HG03060 (cell line): ENCODE measurements at regions not wholly inside any gene's neighbourhood (a gene's known extent, or its start where the extent isn't known, plus 50 kb on each side); places are given as distances from the start of the nearest gene placed in this dataset.
"Not testable (repeated sequence)": the region's sequence is repeated elsewhere in the genome, so short reads cannot be mapped to it uniquely, and the experiment has no call there.

Source experiments
- ATAC-seq: cut with Tn5 transposase; IDR thresholded peaks from one replicate; pipeline ENCODE4 v1.9.1; 2021; ENCODE audit warnings: low read depth, moderate number of reproducible peaks; ENCODE audit not compliant: unreplicated experiment

DNA sequence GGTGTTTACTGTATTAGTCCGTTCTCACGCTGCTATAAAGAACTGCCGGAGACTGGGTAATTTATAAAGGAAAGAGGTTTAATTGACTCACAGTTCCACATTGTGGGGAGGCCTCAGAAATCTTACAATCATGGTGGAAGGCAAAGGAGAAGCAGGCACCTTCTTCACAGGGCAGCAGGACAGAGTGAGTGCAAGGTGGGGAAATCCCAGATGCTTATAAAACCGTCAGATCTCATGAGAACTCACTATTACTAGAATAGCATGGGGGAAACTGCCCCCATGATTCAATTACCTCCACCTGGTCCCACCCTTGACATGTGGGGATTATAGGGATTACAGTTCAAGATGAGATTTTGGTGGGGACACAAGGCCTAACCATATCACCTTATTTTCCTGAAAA, 60.1 kb upstream of the IFNGR1 start:
- not testable (repeated sequence) for ATAC-seq

DNA sequence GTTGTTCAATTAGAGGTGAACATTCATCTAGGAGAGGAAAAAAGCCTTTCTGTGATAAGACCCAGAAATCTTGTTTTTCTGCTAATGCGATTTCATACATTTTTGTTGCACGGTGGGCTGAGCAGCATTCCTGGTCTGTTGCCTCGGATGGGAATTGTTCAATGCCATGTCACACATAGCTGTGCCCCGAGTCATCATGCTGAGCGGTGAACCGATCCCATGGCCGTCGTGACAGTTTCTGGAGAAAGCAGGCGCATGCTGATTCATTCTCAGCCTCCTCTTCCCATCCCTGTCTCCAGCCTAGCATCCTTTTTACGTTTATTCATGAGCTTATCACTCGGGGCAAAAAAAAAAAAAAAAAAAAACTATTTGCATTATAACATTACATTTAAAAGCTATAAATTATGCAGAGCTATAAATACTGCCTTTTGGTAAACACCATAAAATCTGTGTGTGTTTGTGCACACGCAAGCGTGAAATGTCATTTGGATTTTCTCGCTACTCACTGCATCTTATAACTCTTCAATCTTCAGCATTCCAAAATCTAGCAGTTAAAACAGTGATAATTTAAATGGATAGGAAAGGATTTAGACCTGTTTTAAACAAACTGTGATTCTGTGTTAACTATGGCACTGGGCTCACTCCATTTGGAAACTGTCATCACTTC, 58.9 kb upstream of the IFNGR1 start:
- no peak for ATAC-seq

DNA sequence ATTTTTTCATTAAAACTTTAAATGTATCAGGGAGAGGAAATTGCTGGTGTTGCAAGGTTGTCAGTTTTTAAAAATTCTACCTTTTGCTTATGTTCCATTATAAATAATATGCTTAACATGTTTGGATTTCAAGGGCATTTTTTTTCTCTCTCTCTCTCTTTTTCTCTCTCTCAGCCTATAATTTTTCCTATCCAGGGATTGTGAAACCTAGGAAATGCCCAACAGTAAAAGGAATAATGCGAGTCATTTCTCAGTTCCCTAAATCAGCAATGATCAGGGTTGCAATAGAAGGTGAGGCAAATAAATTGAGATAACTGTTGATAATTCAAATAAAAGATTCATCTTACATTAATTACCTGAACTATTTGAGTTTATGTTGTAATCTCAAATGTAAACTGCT, 53.2 kb upstream of the IFNGR1 start:
- ATAC-seq = no peak

DNA sequence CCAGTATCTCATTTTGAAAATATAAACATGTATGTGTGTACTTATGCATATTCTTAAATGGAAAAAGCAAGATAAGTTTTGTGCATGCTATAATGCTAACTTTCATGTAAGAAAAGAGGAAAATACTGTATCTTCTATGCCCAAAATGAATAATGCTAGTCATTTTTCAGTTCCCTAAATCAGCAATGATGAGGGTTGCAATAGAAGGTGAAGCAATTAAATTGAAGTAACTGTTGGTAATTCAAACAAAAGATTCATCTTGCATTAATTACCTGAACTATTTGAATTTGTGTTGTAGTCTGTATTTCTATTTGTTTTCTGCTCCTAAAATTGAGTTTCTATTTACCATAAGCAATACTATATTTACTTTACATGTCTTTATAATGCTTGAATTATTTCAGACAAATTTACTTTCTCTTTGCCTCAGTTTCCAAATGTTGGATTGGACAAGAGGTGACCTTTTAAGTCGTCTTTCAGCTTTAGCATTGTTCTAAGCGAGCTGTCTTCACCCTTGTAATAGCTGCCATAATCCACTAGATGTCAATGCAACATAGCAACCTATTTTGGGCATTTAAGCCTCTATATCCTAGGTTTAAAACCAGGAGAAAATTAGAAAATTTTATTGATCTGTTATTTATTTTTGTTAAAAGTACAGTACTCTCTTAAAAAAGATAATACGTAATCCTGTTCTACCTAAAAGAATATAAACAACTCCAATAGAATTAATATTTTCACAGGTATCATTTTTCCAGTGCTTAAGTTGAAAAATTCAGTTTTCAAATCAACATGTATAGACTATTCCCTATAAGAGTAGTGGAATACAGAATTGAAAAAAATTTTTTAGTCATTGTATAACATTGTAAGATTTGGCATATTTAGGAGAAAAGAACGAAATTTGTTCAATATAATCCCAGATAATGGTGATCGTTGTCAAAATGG, 52.3 kb upstream of the IFNGR1 start:
- ATAC-seq = no peak

DNA sequence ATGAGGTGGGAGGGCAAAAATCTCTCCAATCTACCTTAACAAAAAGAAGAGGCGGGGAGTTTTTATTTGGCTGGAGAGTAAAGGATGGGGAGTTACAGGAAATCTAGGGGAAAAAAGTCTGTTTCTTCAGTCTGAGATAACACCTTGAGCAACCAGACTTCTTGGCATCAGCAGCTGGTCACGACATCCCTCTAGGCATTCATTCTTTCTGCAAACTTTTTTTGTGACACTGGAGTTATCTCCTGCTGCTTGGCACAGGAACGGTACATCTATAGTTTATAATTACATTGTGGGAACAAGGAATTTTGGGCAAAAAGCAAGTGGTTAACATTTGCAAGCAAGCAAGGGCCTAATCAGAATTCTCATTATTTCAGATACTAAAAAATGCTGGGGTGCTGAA, 50.6 kb upstream of the IFNGR1 start:
- ATAC-seq = no peak

DNA sequence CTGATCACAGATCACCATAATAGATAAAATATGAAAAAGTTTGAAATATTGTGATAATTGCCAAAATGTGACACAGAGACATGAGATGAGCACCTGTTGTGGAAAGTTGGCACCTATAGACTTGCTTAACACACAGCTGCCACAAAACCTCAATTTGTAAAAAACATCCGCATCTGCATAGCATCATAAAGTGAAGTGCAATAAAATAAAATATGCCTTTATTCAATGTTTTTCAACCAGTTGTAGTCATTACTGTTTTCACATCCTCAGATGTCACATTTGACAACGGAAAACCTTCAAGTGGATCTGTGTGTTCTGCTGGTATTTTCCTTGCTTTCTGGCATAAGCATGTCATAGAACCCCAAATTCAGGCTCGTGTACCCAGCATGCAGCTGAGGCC, 50.2 kb upstream of the IFNGR1 start:
- ATAC-seq = no peak
